Natural killer cell treated with Interleukin-12 subunit alpha and Interleukin-12 subunit beta and Interleukin-15 and Interleukin-18, amount 100 ng/mL, for 72 hours (primary cell): ENCODE measurements at regions not wholly inside any gene's neighbourhood (a gene's known extent, or its start where the extent isn't known, plus 50 kb on each side); places are given as distances from the start of the nearest gene placed in this dataset.

Experiments
- ATAC-seq, 2 donors: fragments of 150-1000 bp; cut with Tn5 transposase in 1 of 2; sonication (Bioruptor Pico), chemical (Tn5 transposase) in 1 of 2; 2 replicates each; pipeline ENCODE4 v1.10.0; 2021
- DNase-seq: peaks from one replicate; pipeline ENCODE4 v3.0.0; 2022; ENCODE audit warnings: low spot score
- H3K27ac Mint-ChIP-seq, 2 donors: 1 replicate in 1 of 2; 2 replicates in 1 of 2; pipeline ENCODE4 v1.8.0; 2022; ENCODE audit warnings: mixed read lengths in 2 of 2, mild to moderate bottlenecking in 1 of 2, moderate library complexity in 1 of 2
- H3K27me3 Mint-ChIP-seq, 2 donors: 1 replicate in 1 of 2; 2 replicates in 1 of 2; pipeline ENCODE4 v1.8.0; 2022; ENCODE audit warnings: mixed read lengths in 2 of 2
- H3K36me3 Mint-ChIP-seq: one replicate; pipeline ENCODE4 v1.8.0; 2022; ENCODE audit warnings: mixed read lengths
- H3K4me1 Mint-ChIP-seq, 2 donors: 1 replicate in 1 of 2; 2 replicates in 1 of 2; pipeline ENCODE4 v1.8.0; 2022; ENCODE audit warnings: low read depth in 2 of 2, mixed read lengths in 2 of 2, mild to moderate bottlenecking in 1 of 2
- H3K4me3 Mint-ChIP-seq: one replicate; pipeline ENCODE4 v1.8.0; 2022; ENCODE audit warnings: mixed read lengths
- H3K9me3 Mint-ChIP-seq: 2 replicates; pipeline ENCODE4 v1.8.0; 2022; ENCODE audit warnings: mixed read lengths

GRCh38 chr9:11063263-11063662 lies 450.5 kb upstream of the PTPRD start:
- Mint-ChIP-seq H3K4me3 (no peak overlapping the region), H3K27me3 (no peaks in the 10 kb centered on the region), H3K27ac (no peak overlapping the region), H3K4me1 (no peaks in the 10 kb centered on the region), H3K36me3 (no peaks in the 10 kb centered on the region), H3K9me3 (peaks cover 10% of the 10 kb centered on the region)
- DNase-seq (no peak), ATAC-seq (no peak)

- ATAC-seq: no peak
These were observed 452.1 kb upstream of the PTPRD start for GRCh38 chr9:11064909-11065308.

GRCh38 chr9:11072176-11072575 lies 459.4 kb upstream of the PTPRD start:
- Mint-ChIP-seq H3K4me3 (no peak overlapping the region), H3K27ac (no peak overlapping the region), H3K36me3 (peaks cover 4% of the 10 kb centered on the region), H3K27me3 (no peaks in the 10 kb centered on the region), H3K4me1 (no peaks in the 10 kb centered on the region), H3K9me3 (peaks cover 15% of the 10 kb centered on the region)
- no peak for ATAC-seq
- DNase-seq: no peak

More at GRCh38 chr9:11064909-11065308, 452.1 kb upstream of the PTPRD start:
- H3K4me3 Mint-ChIP-seq: no peak overlapping the region
- DNase-seq: no peak
- no peaks in the 10 kb centered on the region for H3K27me3 Mint-ChIP-seq
- no peak overlapping the region for H3K27ac Mint-ChIP-seq
- H3K36me3 Mint-ChIP-seq: no peaks in the 10 kb centered on the region
- peaks cover 10% of the 10 kb centered on the region for H3K9me3 Mint-ChIP-seq
- H3K4me1 Mint-ChIP-seq: no peaks in the 10 kb centered on the region

GRCh38 chr9:11086561-11086960 lies 473.8 kb upstream of the PTPRD start:
- H3K27me3 Mint-ChIP-seq: no peaks in the 10 kb centered on the region
- H3K27ac Mint-ChIP-seq: no peak overlapping the region
- no peak overlapping the region for H3K4me3 Mint-ChIP-seq

GRCh38 chr9:11088821-11089374 lies 476.1 kb upstream of the PTPRD start:
- no peaks in the 10 kb centered on the region for H3K4me1 Mint-ChIP-seq
- H3K4me3 Mint-ChIP-seq: no peak overlapping the region
- ATAC-seq (no peak), DNase-seq (no peak)
- H3K27ac Mint-ChIP-seq: no peak overlapping the region
- H3K27me3 Mint-ChIP-seq: no peaks in the 10 kb centered on the region
- H3K9me3 Mint-ChIP-seq: peaks cover 6% of the 10 kb centered on the region
- H3K36me3 Mint-ChIP-seq: no peaks in the 10 kb centered on the region

More at GRCh38 chr9:11086561-11086960, 473.8 kb upstream of the PTPRD start:
- H3K36me3 Mint-ChIP-seq: no peaks in the 10 kb centered on the region
- ATAC-seq (no peak), DNase-seq (no peak)
- H3K4me1 Mint-ChIP-seq: no peaks in the 10 kb centered on the region
- H3K9me3 Mint-ChIP-seq: peaks cover 3% of the 10 kb centered on the region

- Mint-ChIP-seq H3K27me3 (no peaks in the 10 kb centered on the region), H3K4me1 (no peaks in the 10 kb centered on the region), H3K4me3 (no peak overlapping the region), H3K27ac (no peak overlapping the region), H3K36me3 (no peaks in the 10 kb centered on the region), H3K9me3 (peaks cover 24% of the 10 kb centered on the region)
- ATAC-seq (no peak), DNase-seq (no peak)
These were observed 480.2 kb upstream of the PTPRD start for GRCh38 chr9:11092974-11093373.

- Mint-ChIP-seq H3K27ac (no peak overlapping the region), H3K9me3 (peaks cover 25% of the 10 kb centered on the region), H3K4me3 (no peak overlapping the region), H3K27me3 (no peaks in the 10 kb centered on the region), H3K4me1 (no peaks in the 10 kb centered on the region), H3K36me3 (peaks cover 8% of the 10 kb centered on the region)
- ATAC-seq (no peak), DNase-seq (no peak)
These were observed 484.2 kb upstream of the PTPRD start for GRCh38 chr9:11097020-11097419.

GRCh38 chr9:11103525-11103924 lies 490.7 kb upstream of the PTPRD start:
- H3K36me3 Mint-ChIP-seq: peaks cover 13% of the 10 kb centered on the region
- H3K4me3 Mint-ChIP-seq: no peak overlapping the region
- ATAC-seq (no peak), DNase-seq (no peak)
- H3K27me3 Mint-ChIP-seq: no peaks in the 10 kb centered on the region
- H3K4me1 Mint-ChIP-seq: no peaks in the 10 kb centered on the region
- no peak overlapping the region for H3K27ac Mint-ChIP-seq
- peaks cover 9% of the 10 kb centered on the region for H3K9me3 Mint-ChIP-seq

- H3K4me1 Mint-ChIP-seq: no peaks in the 10 kb centered on the region
- no peaks in the 10 kb centered on the region for H3K27me3 Mint-ChIP-seq
- ATAC-seq (no peak), DNase-seq (no peak)
- no peak overlapping the region for H3K4me3 Mint-ChIP-seq
- peaks cover 12% of the 10 kb centered on the region for H3K9me3 Mint-ChIP-seq
- no peak overlapping the region for H3K27ac Mint-ChIP-seq
- H3K36me3 Mint-ChIP-seq: peaks cover 4% of the 10 kb centered on the region
These were observed 494.4 kb upstream of the PTPRD start for GRCh38 chr9:11107196-11107595.

GRCh38 chr9:11128156-11128555 lies 515.4 kb upstream of the PTPRD start:
- Mint-ChIP-seq H3K27me3 (no peaks in the 10 kb centered on the region), H3K4me3 (no peak overlapping the region), H3K36me3 (peaks cover 8% of the 10 kb centered on the region), H3K4me1 (no peaks in the 10 kb centered on the region), H3K9me3 (peaks cover 12% of the 10 kb centered on the region), H3K27ac (no peak overlapping the region)
- DNase-seq (no peak), ATAC-seq (no peak)

GRCh38 chr9:11135851-11136250 lies 523.0 kb upstream of the PTPRD start:
- Mint-ChIP-seq H3K9me3 (peaks cover 19% of the 10 kb centered on the region), H3K27me3 (no peaks in the 10 kb centered on the region), H3K36me3 (no peaks in the 10 kb centered on the region), H3K27ac (no peak overlapping the region), H3K4me3 (no peak overlapping the region), H3K4me1 (no peaks in the 10 kb centered on the region)
- no peak for DNase-seq
- no peak for ATAC-seq

GRCh38 chr9:11141357-11141756 lies 528.6 kb upstream of the PTPRD start:
- H3K9me3 Mint-ChIP-seq: peaks cover 25% of the 10 kb centered on the region
- DNase-seq (no peak), ATAC-seq (no peak)
- no peak overlapping the region for H3K4me3 Mint-ChIP-seq
- H3K27ac Mint-ChIP-seq: no peak overlapping the region
- H3K4me1 Mint-ChIP-seq: no peaks in the 10 kb centered on the region
- no peaks in the 10 kb centered on the region for H3K27me3 Mint-ChIP-seq
- no peaks in the 10 kb centered on the region for H3K36me3 Mint-ChIP-seq

- H3K4me1 Mint-ChIP-seq: no peaks in the 10 kb centered on the region
- H3K27me3 Mint-ChIP-seq: no peaks in the 10 kb centered on the region
- H3K9me3 Mint-ChIP-seq: peaks cover 27% of the 10 kb centered on the region
- H3K27ac Mint-ChIP-seq: no peak overlapping the region
- no peak overlapping the region for H3K4me3 Mint-ChIP-seq
- DNase-seq: no peak
- no peak for ATAC-seq
- H3K36me3 Mint-ChIP-seq: no peaks in the 10 kb centered on the region
These were observed 530.4 kb upstream of the PTPRD start for GRCh38 chr9:11142965-11143738.

GRCh38 chr9:11144746-11145145 lies 531.9 kb upstream of the PTPRD start:
- DNase-seq (no peak), ATAC-seq (no peak)
- Mint-ChIP-seq H3K27me3 (no peaks in the 10 kb centered on the region), H3K4me3 (no peak overlapping the region), H3K9me3 (peaks cover 25% of the 10 kb centered on the region), H3K4me1 (no peaks in the 10 kb centered on the region), H3K36me3 (no peaks in the 10 kb centered on the region), H3K27ac (no peak overlapping the region)

- Mint-ChIP-seq H3K9me3 (peaks cover 18% of the 10 kb centered on the region), H3K4me3 (no peak overlapping the region), H3K27me3 (no peaks in the 10 kb centered on the region), H3K4me1 (no peaks in the 10 kb centered on the region), H3K36me3 (no peaks in the 10 kb centered on the region), H3K27ac (no peak overlapping the region)
- DNase-seq (no peak), ATAC-seq (no peak)
These were observed 535.4 kb upstream of the PTPRD start for GRCh38 chr9:11148189-11148588.
